CD8-positive, alpha-beta memory T cell (primary cell): ENCODE measurements at regions not wholly inside any gene's neighbourhood (a gene's known extent, or its start where the extent isn't known, plus 50 kb on each side); places are given as distances from the start of the nearest gene placed in this dataset.

Experiments used
- CTCF ChIA-PET: fragments of 350-600 bp; sonication (Branson Sonifier 250); formaldehyde crosslinking; loops from one replicate; lab custom pipeline; 2021; ENCODE audit warnings: antibody characterized with exemption; lab: Charles Lee
- POLR2A ChIA-PET: fragments of 350-600 bp; sonication (Branson Sonifier 250); formaldehyde crosslinking; loops from one replicate; lab custom pipeline; 2021; ENCODE audit warnings: antibody characterized with exemption; lab: Charles Lee
- DNase-seq, 5 donors: peaks; one replicate each; pipeline versions ENCODE4 v3.0.0 to v3.0.0-alpha.2; 2020 to 2022; ENCODE audit warnings: mixed read lengths in 1 of 5
- H3K27ac ChIP-seq: one replicate; pipeline ENCODE4 v1.7.0; 2013; ENCODE audit warnings: low read depth, mild to moderate bottlenecking, low read length, moderate library complexity
- H3K27me3 ChIP-seq: 2 replicates; pipeline ENCODE4 v1.7.0; 2013; ENCODE audit warnings: low read length, mild to moderate bottlenecking; ENCODE audit not compliant: insufficient read depth, poor library complexity, severe bottlenecking
- H3K36me3 ChIP-seq: 2 replicates; pipeline ENCODE4 v1.7.0; 2013; ENCODE audit warnings: mild to moderate bottlenecking, low read length, moderate library complexity; ENCODE audit not compliant: insufficient read depth
- H3K4me1 ChIP-seq: 2 replicates; pipeline ENCODE4 v1.7.0; 2013; ENCODE audit warnings: mild to moderate bottlenecking, low read length, moderate library complexity; ENCODE audit not compliant: insufficient read depth
- H3K4me3 ChIP-seq: 2 replicates; pipeline ENCODE4 v1.7.0; 2013; ENCODE audit warnings: mild to moderate bottlenecking, low read length
- H3K9me3 ChIP-seq: 2 replicates; pipeline ENCODE4 v1.7.0; 2013; ENCODE audit warnings: mild to moderate bottlenecking, low read length
- H3K27ac Mint-ChIP-seq, 8 donors: one replicate each; pipeline ENCODE4 v1.8.0; 2020 to 2021; ENCODE audit warnings: mixed read lengths in 8 of 8, mild to moderate bottlenecking in 6 of 8, inconsistent platforms in 3 of 8, moderate library complexity in 3 of 8
- H3K27me3 Mint-ChIP-seq, 2 donors: one replicate each; pipeline ENCODE4 v1.8.0; 2020 to 2021; ENCODE audit warnings: mixed read lengths in 2 of 2, mild to moderate bottlenecking in 1 of 2, moderate library complexity in 1 of 2
- H3K36me3 Mint-ChIP-seq, 3 donors: one replicate each; pipeline ENCODE4 v1.8.0; 2020 to 2021; ENCODE audit warnings: mixed read lengths in 3 of 3, inconsistent platforms in 1 of 3, mild to moderate bottlenecking in 1 of 3
- H3K4me1 Mint-ChIP-seq, 3 donors: one replicate each; pipeline ENCODE4 v1.8.0; 2020 to 2021; ENCODE audit warnings: mixed read lengths in 3 of 3, inconsistent platforms in 1 of 3, mild to moderate bottlenecking in 1 of 3
- H3K4me3 Mint-ChIP-seq, 7 donors: one replicate each; pipeline ENCODE4 v1.8.0; 2020 to 2021; ENCODE audit warnings: mixed read lengths in 7 of 7, mild to moderate bottlenecking in 6 of 7, moderate library complexity in 4 of 7, inconsistent platforms in 2 of 7
- H3K9me3 Mint-ChIP-seq, 5 donors: one replicate each; pipeline ENCODE4 v1.8.0; 2020 to 2022; ENCODE audit warnings: mixed read lengths in 5 of 5, mild to moderate bottlenecking in 3 of 5, moderate library complexity in 2 of 5, inconsistent platforms in 1 of 5

DNA sequence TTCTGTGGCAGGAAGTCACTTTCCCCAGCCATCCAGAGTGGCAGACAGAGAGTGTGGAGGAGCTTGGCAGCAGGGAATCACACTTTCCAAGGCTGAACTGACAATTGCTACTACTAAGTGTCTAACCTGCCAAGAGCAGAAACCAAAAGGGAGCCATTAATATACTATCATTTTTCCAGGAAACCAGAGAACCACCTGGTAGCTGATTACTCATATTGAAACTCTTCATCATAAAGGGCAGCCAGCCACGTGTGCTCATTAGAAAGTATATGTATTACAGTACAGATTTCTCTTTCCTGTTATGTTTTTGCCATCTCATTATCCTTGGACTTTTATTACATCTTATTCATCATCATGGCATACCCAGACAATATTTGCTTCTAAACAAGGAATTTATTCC, 374.9 kb downstream of the GXYLT1 start:
- Mint-ChIP-seq H3K9me3 (peaks cover 0 to 5% (median 0%) of the 10 kb centered on the region in 5 donors), H3K27me3 (no peaks in the 10 kb centered on the region), H3K36me3 (no peaks in the 10 kb centered on the region), H3K4me3 (no peak overlapping the region), H3K4me1 (no peaks in the 10 kb centered on the region), H3K27ac (no peak overlapping the region)
- no peaks in the 10 kb centered on the region for H3K9me3 ChIP-seq
- no peaks in the 10 kb centered on the region for H3K4me1 ChIP-seq
- ChIA-PET POLR2A (no interaction called here), CTCF (no interaction called here)
- DNase-seq, result no peak
- no peak overlapping the region for H3K4me3 ChIP-seq
- H3K36me3 ChIP-seq, result no peaks in the 10 kb centered on the region
- H3K27me3 ChIP-seq, result no peaks in the 10 kb centered on the region
- no peak overlapping the region for H3K27ac ChIP-seq

GRCh38 chr12:41768456-41768855, 376.2 kb downstream of the GXYLT1 start:
- H3K4me1 ChIP-seq, result no peaks in the 10 kb centered on the region
- Mint-ChIP-seq H3K36me3 (no peaks in the 10 kb centered on the region), H3K9me3 (peaks cover 0 to 5% (median 0%) of the 10 kb centered on the region in 5 donors), H3K4me3 (no peak overlapping the region), H3K27ac (no peak overlapping the region), H3K4me1 (no peaks in the 10 kb centered on the region), H3K27me3 (no peaks in the 10 kb centered on the region)
- H3K27me3 ChIP-seq, result no peaks in the 10 kb centered on the region
- no peaks in the 10 kb centered on the region for H3K36me3 ChIP-seq
- H3K9me3 ChIP-seq, result no peaks in the 10 kb centered on the region
- H3K27ac ChIP-seq, result no peak overlapping the region
- POLR2A ChIA-PET, result no interaction called here
- CTCF ChIA-PET, result no interaction called here
- no peak for DNase-seq
- no peak overlapping the region for H3K4me3 ChIP-seq

DNA sequence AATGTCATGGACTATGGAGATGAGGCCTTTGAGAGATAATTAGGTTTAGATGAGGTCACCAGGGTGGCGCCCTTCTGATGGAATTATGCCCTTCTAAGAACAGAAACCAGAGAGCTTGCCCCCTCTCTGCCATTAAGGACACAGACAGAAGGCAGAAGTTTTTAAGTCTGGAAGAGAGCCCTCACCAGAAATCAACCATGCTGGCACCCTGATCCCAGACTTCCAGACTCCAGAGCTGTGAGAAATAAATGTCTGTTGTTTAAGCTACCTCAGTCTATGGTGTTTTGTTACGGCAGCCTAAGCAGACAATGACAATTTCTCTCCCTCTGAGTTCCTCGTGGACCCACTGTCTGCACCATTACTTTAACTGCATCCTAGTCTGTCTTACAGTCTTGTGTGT, 382.0 kb downstream of the GXYLT1 start:
- H3K4me3 Mint-ChIP-seq, result no peak overlapping the region
- H3K4me1 Mint-ChIP-seq, result no peaks in the 10 kb centered on the region
- CTCF ChIA-PET, result no interaction called here
- H3K9me3 Mint-ChIP-seq, result peaks cover 0 to 4% (median 0%) of the 10 kb centered on the region in 5 donors
- DNase-seq, result no peak
- Histone ChIP-seq H3K4me3 (no peak overlapping the region), H3K9me3 (no peaks in the 10 kb centered on the region), H3K36me3 (no peaks in the 10 kb centered on the region), H3K27me3 (no peaks in the 10 kb centered on the region), H3K27ac (no peak overlapping the region), H3K4me1 (no peaks in the 10 kb centered on the region)
- H3K36me3 Mint-ChIP-seq, result no peaks in the 10 kb centered on the region
- POLR2A ChIA-PET, result no interaction called here
- no peak overlapping the region for H3K27ac Mint-ChIP-seq
- H3K27me3 Mint-ChIP-seq, result peaks cover 3 to 4% of the 10 kb centered on the region in 2 donors

DNA sequence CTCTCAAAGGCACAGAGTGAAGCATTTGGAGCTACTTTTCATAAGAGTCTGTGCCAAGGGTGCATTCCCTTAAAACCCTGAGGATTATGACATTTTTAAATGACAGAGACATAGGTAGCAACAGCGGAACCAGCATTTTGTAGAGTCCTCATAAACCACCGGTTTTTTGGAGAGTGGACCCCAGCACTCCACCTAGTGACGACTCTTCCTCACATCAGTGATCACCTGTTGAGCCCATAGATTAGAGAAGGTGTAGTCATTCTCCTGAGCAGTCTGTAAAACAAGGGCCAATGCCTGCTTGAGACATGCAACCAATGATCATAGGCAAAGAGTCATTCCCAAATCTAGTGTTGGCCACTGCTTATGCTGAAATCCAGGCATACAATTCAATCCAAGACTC, 399.1 kb downstream of the GXYLT1 start:
- H3K4me3 Mint-ChIP-seq, result no peak overlapping the region
- Histone ChIP-seq H3K27me3 (no peaks in the 10 kb centered on the region), H3K36me3 (no peaks in the 10 kb centered on the region), H3K4me3 (no peak overlapping the region), H3K4me1 (no peaks in the 10 kb centered on the region), H3K27ac (no peak overlapping the region), H3K9me3 (no peaks in the 10 kb centered on the region)
- ChIA-PET POLR2A (no interaction called here), CTCF (no interaction called here)
- H3K36me3 Mint-ChIP-seq, result no peaks in the 10 kb centered on the region
- peaks cover 0 to 2% of the 10 kb centered on the region in 2 donors for H3K27me3 Mint-ChIP-seq
- H3K9me3 Mint-ChIP-seq, result peaks cover 0 to 3% (median 0%) of the 10 kb centered on the region in 5 donors
- H3K4me1 Mint-ChIP-seq, result no peaks in the 10 kb centered on the region
- H3K27ac Mint-ChIP-seq, result no peak overlapping the region
- DNase-seq, result no peak

DNA sequence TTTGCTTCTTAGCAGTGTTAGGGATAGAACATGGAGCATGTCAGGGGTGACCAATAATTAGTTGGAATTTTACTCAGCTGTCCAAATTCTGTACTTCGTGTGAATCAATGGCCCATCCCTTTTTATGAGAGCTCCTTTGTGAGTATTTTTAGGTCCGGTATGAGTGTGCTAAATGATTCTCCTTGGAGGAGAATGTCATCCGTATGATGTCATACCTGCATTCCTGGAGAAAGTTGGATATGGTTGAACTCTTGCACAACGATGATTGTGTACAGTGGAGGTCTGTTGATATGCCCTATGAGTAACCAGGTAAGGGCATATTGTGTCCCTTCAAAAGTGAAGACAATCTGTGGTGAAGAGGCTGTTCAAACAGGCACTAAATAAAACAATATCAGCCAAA, 400.8 kb downstream of the GXYLT1 start:
- DNase-seq, result no peak
- no peak overlapping the region for H3K27ac Mint-ChIP-seq
- H3K4me3 Mint-ChIP-seq, result no peak overlapping the region
- POLR2A ChIA-PET, result no interaction called here
- H3K9me3 Mint-ChIP-seq, result no peaks in the 10 kb centered on the region
- H3K36me3 ChIP-seq, result no peaks in the 10 kb centered on the region
- CTCF ChIA-PET, result no interaction called here
- H3K4me3 ChIP-seq, result no peak overlapping the region
- no peaks in the 10 kb centered on the region for H3K27me3 ChIP-seq
- H3K27ac ChIP-seq, result no peak overlapping the region
- H3K4me1 ChIP-seq, result no peaks in the 10 kb centered on the region
- H3K27me3 Mint-ChIP-seq, result peaks cover 0 to 2% of the 10 kb centered on the region in 2 donors
- H3K4me1 Mint-ChIP-seq, result no peaks in the 10 kb centered on the region
- H3K9me3 ChIP-seq, result no peaks in the 10 kb centered on the region
- H3K36me3 Mint-ChIP-seq, result no peaks in the 10 kb centered on the region

DNA sequence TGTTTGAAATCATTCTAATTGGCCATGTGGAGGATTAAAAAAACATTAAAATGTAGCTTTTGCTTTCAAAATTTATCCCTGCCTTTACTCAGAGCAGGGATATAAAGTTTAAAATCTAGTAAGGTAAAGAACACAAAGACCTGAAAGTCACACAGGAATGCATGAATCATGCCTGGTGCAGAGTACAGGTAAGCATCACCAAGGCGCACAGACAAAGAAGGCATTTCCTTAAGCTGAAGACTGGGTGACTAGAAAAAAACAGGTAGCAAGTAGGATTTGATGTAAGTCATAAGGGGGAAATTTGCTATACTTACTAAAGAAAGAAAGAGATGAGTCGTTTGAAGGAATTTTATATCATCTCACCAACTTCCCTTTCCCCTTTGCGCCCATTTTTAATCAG, 405.6 kb downstream of the GXYLT1 start:
- Histone ChIP-seq H3K36me3 (no peaks in the 10 kb centered on the region), H3K9me3 (no peaks in the 10 kb centered on the region), H3K4me3 (no peak overlapping the region), H3K27me3 (no peaks in the 10 kb centered on the region), H3K4me1 (no peaks in the 10 kb centered on the region), H3K27ac (no peak overlapping the region)
- no peaks in the 10 kb centered on the region for H3K36me3 Mint-ChIP-seq
- no peak overlapping the region for H3K27ac Mint-ChIP-seq
- H3K4me3 Mint-ChIP-seq, result no peak overlapping the region
- H3K4me1 Mint-ChIP-seq, result no peaks in the 10 kb centered on the region
- H3K27me3 Mint-ChIP-seq, result peaks cover 0 to 2% of the 10 kb centered on the region in 2 donors
- POLR2A ChIA-PET, result no interaction called here
- DNase-seq, result no peak
- H3K9me3 Mint-ChIP-seq, result no peaks in the 10 kb centered on the region
- CTCF ChIA-PET, result no interaction called here

- no peak for DNase-seq
- H3K36me3 ChIP-seq, result no peaks in the 10 kb centered on the region
- Mint-ChIP-seq H3K4me3 (no peak overlapping the region), H3K27me3 (no peaks in the 10 kb centered on the region), H3K36me3 (no peaks in the 10 kb centered on the region), H3K9me3 (peaks cover 0 to 2% (median 0%) of the 10 kb centered on the region in 5 donors), H3K4me1 (no peaks in the 10 kb centered on the region), H3K27ac (no peak overlapping the region)
- no peak overlapping the region for H3K27ac ChIP-seq
- POLR2A ChIA-PET, result no interaction called here
- no peaks in the 10 kb centered on the region for H3K27me3 ChIP-seq
- H3K4me1 ChIP-seq, result no peaks in the 10 kb centered on the region
- H3K9me3 ChIP-seq, result no peaks in the 10 kb centered on the region
- CTCF ChIA-PET, result no interaction called here
- no peak overlapping the region for H3K4me3 ChIP-seq
Observed at GRCh38 chr12:41737423-41737822, 407.3 kb downstream of the GXYLT1 start.

DNA sequence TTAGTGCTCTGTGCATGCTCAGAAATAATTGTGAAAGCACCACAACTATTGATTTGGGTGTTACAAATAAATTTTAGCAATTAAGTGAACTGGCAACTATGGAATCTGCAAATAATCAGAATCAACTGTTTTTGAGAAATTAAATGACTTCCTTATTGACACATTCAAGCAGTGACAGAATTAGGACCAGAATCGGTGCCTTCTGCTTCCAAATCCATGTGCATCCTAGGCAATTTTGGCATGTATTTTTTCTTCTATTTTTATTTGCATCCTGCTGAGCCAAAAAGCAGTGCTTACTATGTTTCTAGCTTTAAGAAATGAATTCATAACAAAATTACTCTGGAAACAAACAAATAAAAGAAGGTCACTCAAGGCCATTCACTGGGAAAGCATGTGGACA, 408.2 kb downstream of the GXYLT1 start:
- Mint-ChIP-seq H3K36me3 (no peaks in the 10 kb centered on the region), H3K9me3 (peaks cover 0 to 2% (median 0%) of the 10 kb centered on the region in 5 donors), H3K4me3 (no peak overlapping the region), H3K27me3 (no peaks in the 10 kb centered on the region), H3K27ac (no peak overlapping the region), H3K4me1 (no peaks in the 10 kb centered on the region)
- no peaks in the 10 kb centered on the region for H3K36me3 ChIP-seq
- ChIA-PET POLR2A (no interaction called here), CTCF (no interaction called here)
- no peaks in the 10 kb centered on the region for H3K27me3 ChIP-seq
- H3K9me3 ChIP-seq, result no peaks in the 10 kb centered on the region
- H3K4me1 ChIP-seq, result no peaks in the 10 kb centered on the region
- H3K27ac ChIP-seq, result no peak overlapping the region
- H3K4me3 ChIP-seq, result no peak overlapping the region
- DNase-seq, result no peak

DNA sequence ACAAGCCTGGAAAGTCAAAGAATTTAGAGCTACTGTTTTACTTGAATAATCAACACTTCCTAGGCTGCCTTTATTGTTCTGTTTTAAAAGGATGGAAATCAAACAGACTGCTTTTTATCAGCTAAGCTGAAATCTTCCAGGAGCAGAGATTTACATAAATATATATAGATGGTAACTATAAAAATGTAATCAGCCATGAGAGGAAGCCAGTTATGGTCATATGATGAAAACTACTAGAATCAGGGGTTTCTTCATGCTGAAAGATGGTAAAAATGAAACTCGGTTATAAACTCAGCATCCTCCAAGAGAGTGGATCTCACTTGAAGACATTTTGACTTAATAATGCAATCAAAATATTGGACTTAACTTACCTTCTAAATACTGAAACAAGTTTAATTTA, 413.0 kb downstream of the GXYLT1 start:
- ChIA-PET POLR2A (no interaction called here), CTCF (no interaction called here)
- H3K27ac ChIP-seq, result no peak overlapping the region
- H3K27me3 ChIP-seq, result no peaks in the 10 kb centered on the region
- Mint-ChIP-seq H3K27ac (no peak overlapping the region), H3K36me3 (no peaks in the 10 kb centered on the region), H3K4me3 (no peak overlapping the region), H3K27me3 (peaks cover 0 to 3% of the 10 kb centered on the region in 2 donors), H3K4me1 (no peaks in the 10 kb centered on the region), H3K9me3 (peaks cover 0 to 4% (median 0%) of the 10 kb centered on the region in 5 donors)
- DNase-seq, result no peak
- H3K4me3 ChIP-seq, result no peak overlapping the region
- H3K9me3 ChIP-seq, result no peaks in the 10 kb centered on the region
- H3K4me1 ChIP-seq, result no peaks in the 10 kb centered on the region
- no peaks in the 10 kb centered on the region for H3K36me3 ChIP-seq
